ENCODE measurements at regions not wholly inside any gene's neighbourhood (a gene's known extent, or its start where the extent isn't known, plus 50 kb on each side); places are given as distances from the start of the nearest gene placed in this dataset.
A peak's percentile ranks its signal among the peaks of the same experiment; 100 is the strongest.

GRCh38 chr6:138580040-138580439 lies 80.7 kb upstream of the NHSL1 start:
- Mint-ChIP-seq H3K9me3 (no peaks in the 10 kb centered on the region), H3K36me3 (ENCODE audit: low read depth) (no peaks in the 10 kb centered on the region), H3K27ac (no peak overlapping the region), H3K4me1 (no peaks in the 10 kb centered on the region), H3K4me3 (no peak overlapping the region), H3K27me3 (ENCODE audit: low read depth) (peaks cover 6% of the 10 kb centered on the region)
- no peak for TF ChIP-seq CTCF (IDR thresholded peaks at IDR 0.05; ENCODE audit: unreplicated experiment in 3 of 3)

- no peaks in the 10 kb centered on the region for H3K9me3 Mint-ChIP-seq
- H3K4me3 Mint-ChIP-seq, result no peak overlapping the region
- H3K27ac Mint-ChIP-seq, result no peak overlapping the region
- no peak for TF ChIP-seq CTCF (IDR thresholded peaks at IDR 0.05; ENCODE audit: unreplicated experiment in 3 of 3)
- H3K4me1 Mint-ChIP-seq, result no peaks in the 10 kb centered on the region
- no peaks in the 10 kb centered on the region for H3K36me3 Mint-ChIP-seq (ENCODE audit: low read depth)
- H3K27me3 Mint-ChIP-seq (ENCODE audit: low read depth), result peaks cover 6% of the 10 kb centered on the region
Measured at GRCh38 chr6:138580801-138581200, 81.5 kb upstream of the NHSL1 start.

DNA sequence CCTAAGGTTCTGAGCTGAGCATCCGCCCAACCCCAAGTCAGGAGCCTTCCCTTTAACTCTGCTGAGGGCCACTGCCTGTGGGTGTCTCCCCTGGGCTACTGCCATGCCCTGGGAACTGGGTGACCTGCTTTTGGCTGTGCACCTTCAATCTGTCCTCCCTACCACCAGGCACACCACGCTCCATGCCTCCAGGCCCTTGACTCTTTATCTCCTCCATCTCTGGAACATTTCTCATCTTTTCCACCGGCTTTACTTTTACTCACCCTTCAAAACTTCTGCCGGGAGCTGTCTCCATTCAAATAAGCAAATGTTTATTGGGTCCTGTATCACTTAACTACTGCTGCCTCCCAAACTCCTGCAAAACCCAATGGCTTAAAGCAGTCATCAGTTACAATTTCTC lies 83.3 kb upstream of the NHSL1 start:
- Mint-ChIP-seq H3K27me3 (ENCODE audit: low read depth) (no peaks in the 10 kb centered on the region), H3K4me3 (no peak overlapping the region), H3K9me3 (no peaks in the 10 kb centered on the region), H3K4me1 (no peaks in the 10 kb centered on the region), H3K27ac (no peak overlapping the region), H3K36me3 (ENCODE audit: low read depth) (no peaks in the 10 kb centered on the region)
- TF ChIP-seq CTCF (IDR thresholded peaks at IDR 0.05; ENCODE audit: unreplicated experiment in 3 of 3), result no peak

DNA sequence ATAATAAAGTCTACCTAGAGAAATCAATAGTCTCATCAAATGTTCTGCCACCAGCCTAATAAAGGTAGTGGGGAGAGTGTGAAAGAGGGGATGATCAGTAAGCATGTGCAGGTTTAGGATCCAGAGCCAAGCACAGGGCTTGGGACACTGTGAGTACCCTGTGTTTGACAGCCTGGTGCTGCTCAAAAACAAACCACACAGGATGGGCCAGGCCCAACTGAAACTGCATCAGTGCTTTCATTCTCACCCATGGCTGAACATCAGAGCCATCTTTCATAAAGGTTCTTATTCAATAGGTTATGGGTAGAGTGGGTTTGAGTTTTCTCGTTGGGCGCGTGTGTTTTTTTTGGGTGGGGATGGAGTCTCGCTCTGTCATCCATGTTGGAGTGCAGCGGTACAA lies 87.3 kb upstream of the NHSL1 start:
- no peaks in the 10 kb centered on the region for H3K36me3 Mint-ChIP-seq (ENCODE audit: low read depth)
- H3K9me3 Mint-ChIP-seq, result no peaks in the 10 kb centered on the region
- no peak overlapping the region for H3K27ac Mint-ChIP-seq
- TF ChIP-seq CTCF (IDR thresholded peaks at IDR 0.05; ENCODE audit: unreplicated experiment in 3 of 3), result no peak
- H3K4me1 Mint-ChIP-seq, result peaks cover 4% of the 10 kb centered on the region
- no peak overlapping the region for H3K4me3 Mint-ChIP-seq
- no peaks in the 10 kb centered on the region for H3K27me3 Mint-ChIP-seq (ENCODE audit: low read depth)

DNA sequence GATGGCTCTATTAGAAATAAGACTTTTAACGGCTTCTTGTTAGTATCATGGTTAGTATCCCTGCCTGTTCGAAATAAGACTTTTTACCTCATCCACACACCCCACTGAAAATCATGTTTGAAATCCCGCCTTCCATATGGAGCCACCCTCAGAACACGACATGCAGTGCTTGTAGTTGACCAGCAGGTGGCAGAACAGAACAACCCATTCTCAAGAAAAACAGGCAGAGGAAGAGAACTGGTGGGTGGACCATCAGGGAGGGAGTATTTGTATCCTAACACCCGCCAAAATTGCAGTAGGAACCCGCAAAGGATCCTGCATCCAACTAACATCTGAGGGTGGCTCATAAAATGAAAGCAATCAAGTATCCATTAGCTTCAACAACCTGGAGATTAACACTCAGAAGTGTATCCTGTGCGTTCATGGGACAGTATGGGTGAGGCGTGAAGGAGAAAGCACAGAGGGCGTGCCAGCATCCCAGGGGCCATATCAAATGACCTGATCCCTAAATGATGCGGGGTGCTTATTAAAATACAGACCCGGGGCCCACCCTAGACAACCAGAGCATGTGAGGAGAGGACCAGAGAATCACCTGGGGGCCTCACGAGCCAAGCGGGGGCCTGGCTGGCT lies 89.6 kb upstream of the NHSL1 start:
- Mint-ChIP-seq H3K9me3 (no peaks in the 10 kb centered on the region), H3K27ac (no peak overlapping the region), H3K4me3 (no peak overlapping the region), H3K27me3 (ENCODE audit: low read depth) (no peaks in the 10 kb centered on the region), H3K36me3 (ENCODE audit: low read depth) (no peaks in the 10 kb centered on the region), H3K4me1 (peaks cover 16% of the 10 kb centered on the region)
- TF ChIP-seq CTCF (IDR thresholded peaks at IDR 0.05; ENCODE audit: unreplicated experiment in 3 of 3), result peak; percentile 88 to 92 (median 90)

Data from nephron (organoid).